GM18520 (cell line): ENCODE measurements at regions not wholly inside any gene's neighbourhood (a gene's known extent, or its start where the extent isn't known, plus 50 kb on each side); places are given as distances from the start of the nearest gene placed in this dataset.

Experiments
- ATAC-seq: cut with Tn5 transposase; IDR thresholded peaks from one replicate; pipeline ENCODE4 v1.9.1; 2021; ENCODE audit not compliant: unreplicated experiment

DNA sequence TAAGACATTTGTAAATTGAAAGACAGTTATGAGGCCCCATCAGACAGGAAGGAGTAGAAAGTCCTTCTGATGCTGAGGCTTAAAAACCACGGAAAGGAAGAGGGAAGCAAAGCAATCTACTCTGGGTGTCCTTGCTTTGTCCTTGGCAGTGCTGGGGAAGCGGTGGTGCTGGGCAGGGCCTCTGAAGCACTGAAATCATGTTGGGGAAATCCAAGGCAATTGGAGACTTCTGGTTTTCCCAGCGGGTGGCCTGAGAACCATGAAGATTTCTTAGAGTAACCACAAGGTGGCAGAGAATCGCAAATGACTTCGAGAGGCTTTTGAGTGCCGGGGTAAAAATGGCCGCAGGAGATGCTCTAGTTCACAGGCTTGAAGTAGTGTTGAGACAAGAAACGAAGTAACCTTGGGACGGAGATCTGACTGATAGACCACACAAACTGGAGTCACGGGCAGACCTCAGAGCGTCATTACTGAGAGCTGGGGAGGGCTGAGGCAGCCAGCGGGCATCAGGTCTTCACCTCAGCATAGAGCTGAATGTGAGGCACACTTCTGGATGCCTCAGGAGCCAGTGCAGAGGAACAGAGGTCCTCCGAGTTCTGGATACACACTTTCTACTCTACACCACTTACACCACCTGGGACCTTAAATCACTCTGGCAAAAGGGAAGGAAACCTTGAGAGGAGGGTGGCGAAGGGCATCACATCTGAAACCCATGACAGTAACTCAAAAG lies 130.7 kb upstream of the GPRIN3 start:
- ATAC-seq: no peak

DNA sequence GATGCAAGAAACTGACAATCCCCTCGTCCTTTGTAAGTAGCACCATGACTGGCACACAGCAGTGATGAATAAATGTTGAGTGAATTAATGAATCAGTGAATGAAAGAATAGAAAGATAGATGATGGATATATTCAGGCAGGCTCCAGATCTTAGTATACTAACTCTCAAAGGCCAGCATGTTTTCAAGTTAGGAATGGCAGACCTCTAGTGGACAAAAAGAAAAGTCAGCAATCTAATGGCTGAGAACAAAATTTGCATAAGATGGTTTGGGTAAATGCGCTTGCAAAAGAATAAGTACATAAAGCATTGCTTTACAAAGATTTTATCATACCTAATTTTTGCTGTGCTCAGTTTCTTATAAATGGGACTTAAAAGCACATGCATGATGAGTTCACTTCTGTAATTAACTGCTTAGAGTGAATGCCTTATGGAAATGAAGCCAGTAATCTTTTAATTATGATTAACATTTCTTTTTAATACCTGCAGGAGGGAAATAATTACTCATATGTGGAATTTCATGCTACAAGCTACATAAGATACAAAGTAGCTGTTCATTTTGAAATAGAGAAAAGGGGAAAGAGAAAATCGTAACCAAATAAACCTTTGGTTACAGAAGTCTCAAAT lies 126.9 kb upstream of the GPRIN3 start:
- peak; percentile 64 for ATAC-seq

DNA sequence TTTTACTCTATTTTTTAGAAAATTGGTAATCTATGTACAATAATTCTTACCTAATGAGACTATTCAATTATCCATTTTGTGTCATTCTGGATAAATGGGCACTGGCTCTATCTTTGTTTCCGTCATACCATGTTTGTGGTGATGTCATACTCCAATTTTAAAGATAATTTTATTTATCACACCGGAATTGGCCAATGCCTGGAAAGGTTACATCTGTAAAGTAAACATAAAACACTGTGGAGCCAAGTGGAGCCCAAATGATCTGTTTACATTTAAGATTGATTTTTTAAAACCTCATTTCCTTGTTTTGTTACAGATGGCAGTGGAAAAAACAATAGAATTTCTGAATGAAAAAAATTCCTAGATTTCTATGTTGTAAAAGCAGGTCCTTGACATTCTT lies 120.2 kb upstream of the GPRIN3 start:
- no peak for ATAC-seq

DNA sequence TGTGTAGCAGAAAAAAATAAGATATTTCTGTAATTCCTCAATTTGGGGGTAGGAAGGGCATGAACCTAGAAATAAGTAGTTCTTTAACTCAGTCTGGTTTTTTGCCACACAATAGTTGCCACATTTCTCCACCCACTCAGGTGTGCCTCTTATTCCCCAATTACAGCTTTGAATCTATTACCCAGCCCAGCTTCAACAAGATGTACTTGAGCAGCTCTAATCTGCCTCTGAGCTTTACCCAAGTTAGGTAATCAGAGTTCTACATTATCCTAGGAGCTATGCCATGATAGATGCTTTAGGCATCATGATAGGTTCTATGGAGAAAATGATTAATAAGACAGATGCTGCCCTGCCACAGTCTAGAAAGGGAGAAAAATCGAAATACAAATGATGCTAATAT lies 117.4 kb upstream of the GPRIN3 start:
- ATAC-seq: no peak

DNA sequence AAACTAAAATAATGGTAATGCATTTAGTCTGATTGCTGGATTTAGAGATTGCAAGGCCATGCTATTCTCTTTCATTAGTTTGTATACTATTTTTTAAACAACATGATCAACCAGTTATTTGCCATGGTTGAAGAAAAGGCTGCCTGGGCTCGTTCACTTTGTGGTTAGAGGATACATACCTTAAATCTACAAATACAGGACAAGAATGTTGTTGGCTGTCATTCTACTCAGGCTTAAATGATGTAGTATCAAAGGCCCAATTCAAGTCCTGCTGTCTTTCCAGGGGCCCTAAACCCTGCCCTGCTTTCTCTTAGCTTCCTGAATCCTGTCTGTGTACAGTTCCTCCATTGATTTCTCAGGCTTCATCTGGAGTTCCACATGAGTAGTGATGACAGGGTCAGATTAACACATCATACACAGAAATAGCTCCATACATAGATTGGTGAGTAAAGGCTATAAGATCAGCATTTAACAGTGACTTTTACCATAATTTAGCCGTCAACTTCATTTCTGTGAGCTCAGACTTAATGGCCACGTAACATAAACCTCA lies 114.9 kb upstream of the GPRIN3 start:
- no peak for ATAC-seq

DNA sequence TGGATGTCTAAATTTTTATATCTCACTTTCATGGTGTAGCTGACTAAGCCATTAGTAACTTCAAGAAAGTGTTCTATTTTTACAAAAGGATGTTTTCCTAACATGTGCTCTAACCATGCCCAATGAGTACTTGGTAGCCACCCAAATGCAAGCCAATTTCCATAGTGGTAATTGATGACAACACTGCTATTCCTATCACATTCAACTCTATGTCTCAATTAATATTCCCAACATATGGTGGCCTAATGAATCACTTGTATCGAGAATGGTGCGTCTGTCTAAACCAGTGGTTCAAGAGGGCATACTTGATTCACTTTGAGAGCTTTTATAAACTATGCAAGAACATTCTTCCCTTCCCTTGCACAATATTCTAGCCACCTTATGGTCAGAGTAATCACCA lies 112.9 kb upstream of the GPRIN3 start:
- ATAC-seq: no peak

DNA sequence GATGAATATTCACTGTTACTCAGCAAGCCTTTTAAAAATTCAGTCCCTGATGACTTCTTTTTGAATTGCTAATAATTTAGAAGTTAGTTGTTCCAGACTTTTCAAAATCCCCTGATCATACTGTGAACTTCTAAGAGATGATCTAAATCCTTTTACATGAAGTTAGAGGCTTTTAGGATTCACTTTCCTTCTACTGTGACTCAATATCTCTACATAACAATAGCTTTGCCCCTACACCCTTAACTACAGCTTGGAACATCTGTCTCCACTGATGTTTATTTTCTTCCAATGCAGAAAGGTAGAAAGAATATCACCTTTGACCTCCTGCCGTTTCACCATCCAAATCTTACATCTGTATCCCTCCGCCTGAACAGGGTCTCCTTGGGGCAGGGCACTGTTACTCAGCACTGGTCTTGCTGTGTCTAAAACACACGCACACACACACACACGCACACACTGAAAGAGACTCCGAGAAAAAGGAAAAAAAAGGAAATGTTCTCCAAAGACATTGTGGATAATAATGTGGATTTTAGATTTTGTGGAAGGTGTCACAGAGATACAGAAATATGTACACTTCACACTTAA lies 111.6 kb upstream of the GPRIN3 start:
- no peak for ATAC-seq

DNA sequence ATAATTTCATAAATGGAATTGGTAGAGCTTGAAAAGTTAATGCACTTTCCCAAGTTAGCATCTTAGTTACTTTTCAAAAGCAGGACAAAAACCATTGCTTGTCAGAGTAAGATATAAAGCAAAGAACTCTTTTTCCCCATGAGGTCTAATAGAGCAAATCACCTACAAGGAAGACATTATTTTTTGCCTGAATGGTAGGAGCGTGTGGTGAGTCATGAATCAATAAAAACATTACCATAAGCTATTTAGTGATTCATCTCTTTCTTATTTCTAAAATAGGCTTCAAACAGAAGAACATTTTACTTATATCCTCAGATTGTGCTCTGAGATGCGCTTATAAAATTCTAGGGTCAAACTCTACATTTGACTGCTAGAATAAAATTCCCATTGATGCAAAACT lies 109.4 kb upstream of the GPRIN3 start:
- ATAC-seq: no peak

DNA sequence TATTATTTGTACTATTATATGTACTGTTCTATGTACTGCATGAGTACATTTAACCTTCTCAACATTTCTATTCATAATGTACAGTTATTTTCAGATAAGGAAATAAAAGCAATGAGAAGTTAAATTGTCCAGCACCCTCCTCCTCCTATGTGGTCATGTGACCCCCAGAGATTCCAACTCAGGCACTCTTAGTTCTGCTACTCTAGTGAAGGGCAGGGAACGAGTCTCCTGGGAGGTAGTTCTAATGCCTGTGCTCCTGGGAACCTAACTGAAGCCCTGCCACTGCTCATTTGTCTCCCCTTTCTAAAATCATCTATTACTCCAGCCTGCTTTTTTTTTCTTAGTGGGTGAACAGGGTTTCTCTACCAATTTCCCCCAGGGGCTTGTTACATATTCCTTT lies 105.9 kb upstream of the GPRIN3 start:
- no peak for ATAC-seq

DNA sequence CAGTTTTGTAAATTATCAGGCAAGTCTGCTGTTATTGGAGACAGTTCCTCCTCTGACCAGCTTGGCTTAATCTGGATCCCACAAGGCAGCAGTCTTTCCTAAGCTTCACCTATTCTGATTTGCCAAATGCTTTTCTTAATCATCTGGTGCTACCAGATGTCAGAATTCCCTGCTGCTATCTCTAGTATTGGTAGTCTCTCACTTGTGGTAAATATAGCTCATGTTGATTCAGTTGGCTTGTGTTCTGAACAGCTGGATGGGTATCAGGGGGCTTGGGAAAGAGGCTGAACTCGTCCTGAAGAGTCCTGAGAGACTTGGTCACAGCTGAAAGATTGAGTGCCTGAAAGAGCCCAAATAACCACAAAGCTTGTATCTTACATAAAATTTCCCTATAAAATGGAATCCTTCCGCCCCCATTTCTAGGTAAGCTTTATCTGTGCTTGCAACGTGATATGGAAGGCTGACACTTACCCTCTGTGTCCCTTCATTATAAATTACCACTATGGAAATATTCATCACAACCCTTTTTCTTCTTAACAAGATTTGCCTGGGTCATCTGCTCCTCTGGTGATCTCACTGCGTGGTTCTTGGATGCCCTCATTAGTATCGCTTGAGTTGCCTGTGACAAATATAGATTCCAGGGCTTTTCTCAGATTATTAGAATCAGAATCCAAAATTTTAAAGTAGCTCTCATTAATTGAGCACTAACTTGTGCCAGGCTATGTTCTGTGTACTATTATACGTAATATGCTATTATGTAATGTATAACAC lies 104.1 kb upstream of the GPRIN3 start:
- ATAC-seq: no peak

DNA sequence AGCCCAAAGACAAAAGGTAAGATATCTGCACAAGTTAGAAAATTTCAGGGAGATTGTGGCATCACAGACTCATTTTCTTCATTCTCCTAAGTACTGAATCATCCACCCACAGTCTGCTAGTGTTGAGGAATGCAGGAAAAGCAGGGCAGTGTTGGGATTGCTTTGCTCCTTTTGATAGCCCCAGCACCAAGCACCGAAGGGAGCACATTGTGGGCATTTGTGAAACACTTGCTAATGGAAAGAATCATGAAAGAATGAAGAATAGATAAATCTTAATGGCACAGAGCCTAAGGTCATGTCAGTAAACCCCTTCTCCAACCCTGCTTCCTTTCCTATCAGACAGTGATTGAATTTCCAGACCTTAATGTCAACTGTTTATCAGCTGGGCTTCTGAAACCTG lies 103.1 kb upstream of the GPRIN3 start:
- no peak for ATAC-seq

DNA sequence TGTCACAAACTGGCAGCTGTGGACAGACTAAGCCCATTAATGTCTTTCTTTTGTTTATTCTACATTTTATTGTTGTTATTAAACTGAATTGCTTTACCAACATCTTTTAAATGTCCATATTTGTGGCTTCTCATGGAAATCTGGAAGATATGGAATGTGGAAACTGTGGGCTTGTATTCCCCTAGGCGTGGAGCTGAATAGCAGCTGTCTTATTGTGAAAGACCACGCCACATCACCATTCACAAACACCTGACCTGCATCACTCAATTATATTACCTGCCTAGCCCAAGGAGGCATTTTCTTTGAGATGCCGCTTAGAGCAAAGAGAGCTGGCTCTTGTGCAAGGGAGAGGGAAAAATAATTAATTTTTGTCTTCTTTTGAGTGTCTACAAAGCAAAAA lies 96.9 kb upstream of the GPRIN3 start:
- ATAC-seq: no peak

DNA sequence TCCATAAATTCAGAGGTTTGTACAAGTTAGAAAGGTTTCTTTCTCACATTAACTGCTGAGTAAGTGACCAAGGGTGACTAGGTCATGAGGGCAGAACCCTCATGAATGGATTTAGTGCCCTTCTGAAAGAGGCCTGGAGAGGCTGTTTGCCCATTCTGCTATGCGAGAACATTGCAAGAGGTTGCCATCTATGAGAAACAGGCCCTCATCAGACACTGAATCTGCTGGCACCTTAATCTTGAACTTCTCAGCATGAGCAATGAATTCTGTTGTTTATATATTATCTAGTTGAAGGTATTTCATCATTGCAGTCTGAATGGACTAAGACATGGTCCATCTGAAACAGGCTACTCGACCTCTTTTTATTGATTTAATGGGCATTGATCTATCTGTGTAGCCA lies 96.2 kb upstream of the GPRIN3 start:
- ATAC-seq: no peak

DNA sequence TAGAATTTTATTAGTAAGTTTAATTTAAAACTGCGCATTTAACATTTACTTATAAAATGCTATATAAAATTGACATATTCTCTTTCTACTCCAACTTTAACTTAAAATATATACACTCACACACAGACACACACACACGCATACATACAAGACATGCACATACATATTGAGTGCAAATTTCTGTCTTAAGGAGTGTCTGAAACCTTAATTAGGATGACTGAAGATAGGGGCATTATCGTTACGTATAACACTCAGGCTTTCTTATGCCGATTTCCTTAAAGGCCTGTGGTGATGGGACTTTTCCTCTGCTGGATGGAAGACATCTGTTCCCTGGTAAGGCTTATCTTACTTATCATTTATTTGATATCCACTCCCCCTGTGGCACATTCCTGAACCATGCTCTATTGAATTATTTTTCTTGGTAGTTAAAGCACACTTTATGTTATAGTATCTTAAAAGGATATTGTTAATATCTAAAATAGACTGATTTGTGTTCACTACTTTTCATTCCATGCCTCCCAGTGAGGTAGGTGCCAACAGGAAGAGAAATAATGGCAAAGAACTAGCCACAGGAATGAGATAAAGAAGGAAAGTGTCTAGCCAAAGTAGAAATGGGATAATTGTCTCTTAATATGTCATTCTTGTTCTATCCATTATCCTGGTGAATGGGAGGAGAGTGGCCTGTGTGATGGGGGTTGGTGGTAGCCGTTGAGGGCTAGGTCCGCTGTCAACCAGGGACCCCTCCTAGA lies 92.9 kb upstream of the GPRIN3 start:
- no peak for ATAC-seq

DNA sequence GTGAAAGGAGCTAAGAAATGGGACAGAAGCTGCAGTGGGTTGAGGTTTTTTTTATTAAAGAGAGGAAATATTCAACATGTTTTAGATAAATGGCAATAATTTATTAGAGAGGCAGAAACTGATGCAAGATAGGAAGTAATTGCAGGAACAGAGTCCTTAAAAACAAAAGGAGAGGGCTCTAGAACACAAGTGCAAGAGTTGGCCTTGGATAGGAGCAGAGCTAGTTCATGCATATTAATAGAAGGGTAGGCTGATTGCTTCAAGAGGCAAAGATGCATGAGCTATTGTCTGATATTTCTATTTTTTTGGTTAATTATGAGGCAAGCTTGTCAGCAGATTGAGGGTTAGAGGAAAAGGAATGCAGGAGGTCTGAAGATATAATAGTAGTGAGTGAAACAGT lies 91.0 kb upstream of the GPRIN3 start:
- no peak for ATAC-seq

DNA sequence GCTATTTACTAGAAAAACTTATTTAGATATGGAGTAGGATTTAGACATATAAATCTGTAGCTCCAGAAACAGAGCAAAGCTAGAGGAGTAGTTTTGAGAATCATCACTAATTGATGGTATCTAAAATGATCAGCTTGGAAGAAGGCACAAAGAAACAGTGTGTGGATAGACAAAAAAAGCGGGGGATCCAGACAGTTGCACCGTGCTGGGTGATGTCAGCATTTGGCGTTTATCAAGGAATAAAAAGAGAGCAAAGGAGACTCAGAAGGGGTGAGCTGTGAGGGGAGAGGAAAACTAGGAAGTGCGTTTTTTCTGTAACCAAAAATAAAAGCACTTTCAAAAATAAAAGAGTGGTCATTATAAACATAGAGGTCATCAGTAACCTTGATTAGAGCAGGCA lies 90.5 kb upstream of the GPRIN3 start:
- no peak for ATAC-seq

DNA sequence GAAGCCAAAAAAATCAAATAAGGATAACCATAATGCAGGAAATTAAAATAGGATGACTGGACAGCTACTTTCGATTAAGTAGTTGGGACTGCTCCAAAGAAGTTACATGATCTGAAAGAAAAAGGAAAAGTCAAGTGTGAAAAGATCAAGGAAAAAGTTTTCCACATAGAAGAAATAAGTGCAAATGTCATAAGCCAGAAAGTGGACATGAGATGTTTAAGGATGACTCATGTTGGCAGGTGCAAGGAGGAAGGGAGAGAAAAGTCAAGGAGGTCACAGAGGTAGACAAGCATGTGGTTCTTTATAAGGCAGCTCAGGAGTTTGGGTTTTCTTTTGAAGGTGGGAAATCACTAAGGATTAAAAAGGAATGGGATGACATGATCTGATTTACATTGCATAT lies 89.8 kb upstream of the GPRIN3 start:
- ATAC-seq: no peak

DNA sequence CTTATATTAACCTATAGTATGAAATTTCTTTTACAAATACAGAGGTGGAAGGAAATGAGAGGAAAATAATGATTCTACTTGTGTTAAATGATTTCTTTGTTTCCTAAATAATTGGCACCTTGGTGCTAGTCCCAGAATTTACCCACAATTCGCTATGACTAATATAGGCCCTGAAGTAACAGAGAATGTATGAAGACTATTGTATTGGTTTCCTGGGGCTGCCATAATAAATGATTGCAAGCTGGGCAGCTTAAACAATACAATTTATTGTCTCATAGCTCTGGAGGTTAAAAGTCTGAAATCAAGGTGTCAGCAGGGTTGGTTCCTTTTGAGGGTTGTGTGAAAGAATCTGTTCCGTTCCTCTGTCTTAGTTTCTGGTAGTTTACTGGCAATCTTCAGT lies 74.8 kb upstream of the GPRIN3 start:
- no peak for ATAC-seq

DNA sequence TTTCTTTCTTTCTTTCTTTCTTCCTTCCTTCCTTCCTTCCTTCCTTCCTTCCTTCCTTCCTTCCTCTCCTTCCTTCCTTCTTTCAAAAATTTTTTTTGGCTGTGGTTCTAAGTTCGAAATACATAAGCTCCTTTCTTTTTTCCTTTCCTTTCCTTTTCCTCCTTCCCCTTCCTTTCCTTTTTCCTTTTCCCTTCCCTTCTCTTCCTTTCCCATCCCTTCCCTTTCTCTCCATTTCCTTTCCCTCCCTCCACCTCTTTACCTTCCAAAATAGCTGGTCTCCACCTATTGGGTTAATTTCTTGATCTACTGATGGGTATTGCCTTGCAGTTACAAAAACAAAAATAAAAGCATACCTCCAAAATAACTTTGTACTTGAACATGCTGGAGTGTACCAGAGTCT lies 73.4 kb upstream of the GPRIN3 start:
- ATAC-seq: no peak

DNA sequence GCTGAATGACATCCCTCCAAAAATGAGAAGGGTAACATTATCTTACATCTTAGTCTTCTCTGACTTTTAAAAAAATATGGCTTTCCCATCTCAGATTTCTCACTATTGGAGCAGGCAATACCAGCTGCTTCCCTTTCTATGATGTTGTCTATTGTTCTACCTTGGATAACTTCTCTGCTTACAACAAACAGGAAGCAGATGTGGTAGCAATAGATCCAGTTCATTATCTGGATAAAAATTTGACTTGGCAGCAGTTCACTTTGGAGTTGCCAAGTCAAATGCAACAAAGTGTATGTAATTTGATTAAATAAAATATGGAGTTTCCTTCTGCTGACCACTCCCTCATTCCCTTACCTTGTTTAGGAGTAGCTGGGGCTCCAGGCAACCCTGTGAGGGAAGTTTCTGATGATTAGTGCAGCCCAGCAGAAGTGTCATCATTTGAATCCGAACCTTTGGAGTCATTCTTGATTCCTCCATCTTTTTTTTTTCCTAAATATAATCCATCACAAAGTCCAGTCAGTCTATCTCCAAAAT lies 72.0 kb upstream of the GPRIN3 start:
- ATAC-seq: no peak

DNA sequence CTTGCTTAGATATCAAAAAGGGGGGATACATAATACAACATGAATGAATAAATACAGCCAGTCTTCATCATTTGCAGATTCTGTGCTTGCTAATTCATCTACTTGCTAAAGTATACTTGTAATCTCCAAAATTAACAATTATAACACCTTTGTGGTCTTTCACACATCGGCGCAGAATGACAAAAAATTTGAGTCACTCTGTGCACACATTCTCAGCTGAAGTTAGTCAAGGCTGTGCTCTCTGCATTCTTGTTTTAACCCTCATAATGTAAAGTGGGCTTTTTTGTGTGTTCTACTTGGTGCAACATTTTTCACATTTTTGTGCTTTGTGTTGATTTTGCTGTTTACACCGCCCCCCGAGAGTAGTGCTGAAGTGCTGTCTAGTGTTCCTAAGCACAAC lies 65.8 kb upstream of the GPRIN3 start:
- no peak for ATAC-seq
